Breast epithelium (tissue), 4 donors: ENCODE measurements at regions not wholly inside any gene's neighbourhood (a gene's known extent, or its start where the extent isn't known, plus 50 kb on each side); places are given as distances from the start of the nearest gene placed in this dataset.

Source experiments
- DNase-seq, 2 donors: peaks; one replicate each; pipeline ENCODE4 v3.0.0-alpha.2; 2019; ENCODE audit warnings: low spot score in 2 of 2
- H3K27ac ChIP-seq, 2 donors: fragments of 200-600 bp; sonication (generic) in 1 of 2; one replicate each; pipeline ENCODE4 v1.5.1; 2016 to 2019; ENCODE audit warnings: mild to moderate bottlenecking in 1 of 2
- H3K27me3 ChIP-seq, 2 donors: fragments of 200-600 bp; sonication (generic) in 1 of 2; one replicate each; pipeline versions ENCODE4 v1.5.1 to v1.6.0; 2017 to 2019; ENCODE audit warnings: control low read depth in 1 of 2, mild to moderate bottlenecking in 1 of 2
- H3K36me3 ChIP-seq: fragments of 200-600 bp; one replicate; pipeline ENCODE4 v1.5.1; 2019
- H3K4me1 ChIP-seq, 2 donors: fragments of 200-600 bp; sonication (generic); one replicate each; pipeline ENCODE4 v1.5.1; 2016 to 2019; ENCODE audit warnings: control low read depth in 1 of 2
- H3K4me3 ChIP-seq, 3 donors: fragments of 200-600 bp; sonication (generic); 1 replicate in 2 of 3; 2 replicates in 1 of 3; pipeline ENCODE4 v1.5.1; 2016 to 2019; ENCODE audit warnings: mild to moderate bottlenecking in 3 of 3, moderate library complexity in 2 of 3
- H3K9me3 ChIP-seq, 2 donors: fragments of 200-600 bp; sonication (generic) in 1 of 2; one replicate each; pipeline ENCODE4 v1.5.1; 2016 to 2019; ENCODE audit warnings: control low read depth in 1 of 2
- POLR2A ChIP-seq: fragments of 450-650 bp; IDR thresholded peaks from one replicate; pipeline ENCODE4 v1.6.1; 2016; ENCODE audit warnings: antibody characterized with exemption, mild to moderate bottlenecking, moderate library complexity
- POLR2AphosphoS5 ChIP-seq, 3 donors: sonication (generic); formaldehyde crosslinking; IDR thresholded peaks; one replicate each; pipeline ENCODE4 v1.6.1; 2017; ENCODE audit warnings: antibody characterized with exemption in 3 of 3
- intact Hi-C: fragments of 100-400 bp; cut with DNase I; formaldehyde crosslinking; loops from one replicate; pipeline ENCODE4 v1.15.1; 2023; ENCODE audit warnings: low total_unique reads
- TF ChIP-seq, protein P1 (sequence below), 3 donors: fragments of 450-650 bp; IDR thresholded peaks; one replicate each; pipeline ENCODE4 v1.5.1; 2016 to 2017; ENCODE audit warnings: antibody characterized with exemption in 3 of 3, mild to moderate bottlenecking in 3 of 3, moderate library complexity in 3 of 3

DNA sequence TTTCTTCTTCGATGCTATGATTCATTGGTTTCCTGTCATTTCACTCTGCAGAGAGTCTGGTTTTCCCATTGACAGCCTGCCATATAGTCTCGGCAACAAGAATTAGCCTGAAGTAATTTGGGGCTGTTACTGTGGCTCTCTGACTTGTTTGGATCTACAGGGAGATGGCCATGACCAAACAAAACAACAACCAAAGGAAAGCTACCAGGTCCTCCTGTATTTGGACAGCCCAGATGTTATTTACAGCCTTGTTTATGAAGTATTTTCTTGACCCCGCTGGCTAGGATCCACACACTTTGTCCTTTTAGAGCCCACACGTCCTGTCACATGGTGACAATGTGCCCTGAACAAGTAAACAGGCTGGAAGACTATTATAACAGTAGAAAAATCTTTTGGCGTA is 111.4 kb upstream of the PREP start:
- Histone ChIP-seq H3K27ac (no peak overlapping the region), H3K4me3 (no peak overlapping the region), H3K4me1 (peaks cover 0 to 3% of the 10 kb centered on the region in 2 donors), H3K36me3 (no peaks in the 10 kb centered on the region), H3K27me3 (no peaks in the 10 kb centered on the region), H3K9me3 (no peaks in the 10 kb centered on the region)
- DNase-seq: no peak
- no peak for TF ChIP-seq POLR2AphosphoS5 (IDR thresholded peaks at IDR 0.05)
- TF ChIP-seq POLR2A: no peak
- TF ChIP-seq, protein P1, sequence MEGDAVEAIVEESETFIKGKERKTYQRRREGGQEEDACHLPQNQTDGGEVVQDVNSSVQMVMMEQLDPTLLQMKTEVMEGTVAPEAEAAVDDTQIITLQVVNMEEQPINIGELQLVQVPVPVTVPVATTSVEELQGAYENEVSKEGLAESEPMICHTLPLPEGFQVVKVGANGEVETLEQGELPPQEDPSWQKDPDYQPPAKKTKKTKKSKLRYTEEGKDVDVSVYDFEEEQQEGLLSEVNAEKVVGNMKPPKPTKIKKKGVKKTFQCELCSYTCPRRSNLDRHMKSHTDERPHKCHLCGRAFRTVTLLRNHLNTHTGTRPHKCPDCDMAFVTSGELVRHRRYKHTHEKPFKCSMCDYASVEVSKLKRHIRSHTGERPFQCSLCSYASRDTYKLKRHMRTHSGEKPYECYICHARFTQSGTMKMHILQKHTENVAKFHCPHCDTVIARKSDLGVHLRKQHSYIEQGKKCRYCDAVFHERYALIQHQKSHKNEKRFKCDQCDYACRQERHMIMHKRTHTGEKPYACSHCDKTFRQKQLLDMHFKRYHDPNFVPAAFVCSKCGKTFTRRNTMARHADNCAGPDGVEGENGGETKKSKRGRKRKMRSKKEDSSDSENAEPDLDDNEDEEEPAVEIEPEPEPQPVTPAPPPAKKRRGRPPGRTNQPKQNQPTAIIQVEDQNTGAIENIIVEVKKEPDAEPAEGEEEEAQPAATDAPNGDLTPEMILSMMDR (IDR thresholded peaks at IDR 0.05): no peak
- intact Hi-C loops: no loop called here

DNA sequence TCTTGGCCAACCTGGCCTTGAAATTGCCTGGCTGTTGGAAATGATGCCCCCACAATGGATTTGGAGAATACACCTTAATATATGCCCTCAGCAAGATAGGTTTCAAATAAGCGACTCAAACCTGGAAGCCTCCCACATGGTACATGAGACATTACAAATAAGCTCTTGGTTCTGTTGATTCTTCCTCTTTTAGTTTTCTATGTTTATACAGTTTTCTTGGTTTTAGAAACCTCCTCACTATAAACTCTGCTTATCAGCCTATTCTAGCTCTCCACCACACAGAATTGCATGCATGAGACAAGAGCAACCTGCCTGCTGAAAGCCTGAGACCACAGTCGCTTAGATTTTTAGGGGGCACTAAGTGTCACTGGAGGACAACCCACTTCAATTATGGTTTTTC is 108.8 kb upstream of the PREP start:
- Histone ChIP-seq H3K27ac (no peak overlapping the region), H3K4me1 (peaks cover 0 to 3% of the 10 kb centered on the region in 2 donors), H3K36me3 (no peaks in the 10 kb centered on the region), H3K4me3 (no peak overlapping the region), H3K27me3 (no peaks in the 10 kb centered on the region), H3K9me3 (no peaks in the 10 kb centered on the region)
- intact Hi-C loops: no loop called here
- TF ChIP-seq POLR2AphosphoS5 (IDR thresholded peaks at IDR 0.05): no peak
- no peak for TF ChIP-seq POLR2A
- TF ChIP-seq, protein P1 (IDR thresholded peaks at IDR 0.05): no peak
- DNase-seq: no peak

DNA sequence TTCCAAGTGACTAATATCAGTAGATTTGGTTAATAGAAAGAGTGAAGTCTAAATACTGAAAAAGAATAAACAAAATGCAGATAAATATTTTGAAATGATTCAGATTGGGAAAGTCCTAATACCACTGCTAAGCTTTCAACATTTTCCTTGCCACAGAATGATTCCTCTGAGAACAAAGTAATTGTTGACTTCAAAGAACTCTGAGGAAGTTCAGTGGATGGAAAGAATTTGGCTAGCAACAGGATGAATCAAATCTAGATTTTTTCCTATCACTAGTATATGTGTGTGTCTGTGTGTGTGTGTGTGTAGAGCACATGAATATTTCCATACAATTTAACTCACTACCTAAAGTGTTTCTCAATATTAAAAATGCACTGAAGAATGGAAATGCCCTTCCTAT is 107.9 kb upstream of the PREP start:
- Histone ChIP-seq H3K36me3 (no peaks in the 10 kb centered on the region), H3K4me1 (peaks cover 0 to 3% of the 10 kb centered on the region in 2 donors), H3K27ac (peak overlapping the region; percentile 1 to 20), H3K4me3 (no peak overlapping the region), H3K27me3 (no peaks in the 10 kb centered on the region), H3K9me3 (no peaks in the 10 kb centered on the region)
- TF ChIP-seq, protein P1 (IDR thresholded peaks at IDR 0.05): no peak
- no peak for TF ChIP-seq POLR2A
- no peak for TF ChIP-seq POLR2AphosphoS5 (IDR thresholded peaks at IDR 0.05)
- intact Hi-C loops: no loop called here
- no peak for DNase-seq

DNA sequence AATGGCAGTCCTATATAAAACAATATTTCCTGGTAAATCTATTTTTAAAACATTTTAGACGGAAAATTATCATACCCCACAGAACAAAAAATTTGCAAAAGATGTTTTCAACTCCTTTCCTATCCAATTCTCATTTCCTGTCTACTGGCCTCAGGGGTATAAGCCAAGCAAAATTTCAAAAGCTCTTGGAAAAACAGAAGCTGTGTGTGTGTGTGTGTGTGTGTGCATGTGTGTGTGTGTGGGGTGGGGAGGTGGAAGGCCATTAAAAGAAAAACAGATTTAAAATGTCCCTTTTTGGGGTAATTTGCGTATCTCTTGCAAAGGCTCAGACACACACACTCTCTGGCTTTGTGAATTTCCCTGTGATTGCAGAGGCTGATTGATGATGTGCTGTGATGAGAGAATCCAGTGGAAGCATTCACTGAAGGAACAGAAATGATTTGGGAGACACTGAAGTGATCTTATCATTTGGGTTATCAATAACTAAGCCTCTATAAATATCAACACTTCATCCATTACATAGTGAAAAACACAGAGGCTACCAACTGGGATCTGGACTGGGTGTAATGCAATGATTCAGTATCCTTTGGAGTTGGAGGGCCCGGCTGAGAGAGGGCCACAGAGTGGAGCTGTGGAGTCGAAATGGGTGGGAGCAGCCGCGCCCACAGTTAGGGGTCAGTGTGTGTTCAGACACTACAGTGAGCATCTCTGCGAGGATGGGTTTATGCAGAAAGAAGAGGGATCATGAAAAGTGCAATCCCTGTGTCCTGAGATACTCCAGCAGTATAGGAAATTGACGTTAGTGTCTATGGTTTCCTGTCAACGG is 106.8 kb upstream of the PREP start:
- peaks cover 0 to 3% of the 10 kb centered on the region in 2 donors for H3K4me1 ChIP-seq
- no peaks in the 10 kb centered on the region for H3K27me3 ChIP-seq
- H3K27ac ChIP-seq: peak overlapping the region; percentile 1 to 20
- H3K9me3 ChIP-seq: no peaks in the 10 kb centered on the region
- H3K36me3 ChIP-seq: no peaks in the 10 kb centered on the region
- TF ChIP-seq, protein P1 (IDR thresholded peaks at IDR 0.05): no peak
- no peak for TF ChIP-seq POLR2AphosphoS5 (IDR thresholded peaks at IDR 0.05)
- TF ChIP-seq POLR2A: no peak
- DNase-seq: no peak
- H3K4me3 ChIP-seq: no peak overlapping the region
- intact Hi-C loops: no loop called here

DNA sequence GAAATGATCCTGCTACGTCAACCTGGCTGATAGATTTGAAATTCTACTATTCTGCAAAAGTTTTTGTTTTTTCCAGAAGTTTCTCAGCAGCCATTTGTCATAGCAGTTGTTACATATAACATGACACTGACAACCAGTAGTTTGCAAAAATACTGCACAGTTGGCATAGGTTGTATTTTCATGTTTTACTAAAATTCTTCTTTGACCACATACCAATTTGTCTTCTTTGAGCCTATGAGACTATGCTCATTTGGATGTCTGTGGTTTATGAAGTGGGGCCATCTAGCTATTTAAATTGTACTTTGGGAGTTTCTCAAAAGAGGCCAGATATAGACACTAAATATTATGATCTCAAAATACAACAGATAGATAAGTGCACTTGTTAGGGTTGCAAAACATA is 104.9 kb upstream of the PREP start:
- no peak overlapping the region for H3K27ac ChIP-seq
- no peak for TF ChIP-seq POLR2A
- TF ChIP-seq, protein P1 (IDR thresholded peaks at IDR 0.05): no peak
- no peak for TF ChIP-seq POLR2AphosphoS5 (IDR thresholded peaks at IDR 0.05)
- DNase-seq: no peak
- H3K4me3 ChIP-seq: no peak overlapping the region
- no peaks in the 10 kb centered on the region for H3K9me3 ChIP-seq
- intact Hi-C loops: no loop called here
- H3K36me3 ChIP-seq: no peaks in the 10 kb centered on the region
- peaks cover 0 to 3% of the 10 kb centered on the region in 2 donors for H3K4me1 ChIP-seq
- H3K27me3 ChIP-seq: no peaks in the 10 kb centered on the region
